ENCODE measurements at regions not wholly inside any gene's neighbourhood (a gene's known extent, or its start where the extent isn't known, plus 50 kb on each side); places are given as distances from the start of the nearest gene placed in this dataset.
"Not testable (repeated sequence)": the region's sequence is repeated elsewhere in the genome, so short reads cannot be mapped to it uniquely, and the experiment has no call there.

DNA sequence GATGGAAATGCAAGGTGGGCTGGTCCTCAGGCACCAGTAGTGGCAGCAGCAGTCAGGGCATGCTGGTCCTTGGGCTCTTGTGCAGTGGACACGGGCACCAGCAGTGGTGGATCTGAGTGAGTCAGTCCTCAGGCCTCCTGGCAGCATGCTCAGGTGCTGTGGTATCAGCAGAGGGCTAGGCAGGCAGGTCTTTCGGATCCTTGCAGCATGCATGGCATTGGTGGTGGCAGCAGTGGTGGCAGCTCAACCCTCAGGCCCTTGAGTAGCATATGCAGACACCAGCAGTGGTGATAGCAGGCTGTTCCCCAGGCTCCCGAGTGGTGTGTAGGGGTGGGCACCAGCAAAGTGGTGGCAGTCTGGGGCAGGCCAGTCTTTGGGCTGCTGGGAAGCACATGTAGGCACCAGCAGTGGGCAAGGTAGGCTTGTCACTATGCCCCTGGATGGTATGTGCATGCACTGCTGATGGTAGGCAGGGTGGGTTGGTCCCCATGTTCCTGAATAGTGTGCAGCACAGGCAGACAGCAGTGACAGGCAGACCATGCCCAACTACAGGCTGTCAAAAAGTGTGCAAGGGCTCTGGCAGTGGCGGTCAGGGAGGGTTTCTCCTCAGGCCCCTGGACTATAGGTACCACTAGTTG, 606.0 kb downstream of the ADCYAP1 start:
- Histone ChIP-seq H3K4me1 (ENCODE audit: low read length) (no peaks in the 10 kb centered on the region), H3K36me3 (replicated peaks; ENCODE audit: low read depth, low read length) (no peaks in the 10 kb centered on the region), H3K9me3 (ENCODE audit: insufficient read depth, low read length) (no peaks in the 10 kb centered on the region), H3K79me2 (ENCODE audit: low read length) (no peaks in the 10 kb centered on the region), H3K4me2 (ENCODE audit: low read length) (no peak overlapping the region), H3K27ac (ENCODE audit: low read length) (no peak overlapping the region), H3K27me3 (ENCODE audit: low read depth, low read length) (no peaks in the 10 kb centered on the region), H4K20me1 (ENCODE audit: insufficient read depth, low read length) (no peaks in the 10 kb centered on the region), H3K9ac (ENCODE audit: low read length) (no peak overlapping the region), H3K4me3 (ENCODE audit: low read length) (no peak overlapping the region), H2AFZ (ENCODE audit: low read depth, low read length) (no peak overlapping the region)
- no peak for TF ChIP-seq EZH2phosphoT487 (IDR thresholded peaks at IDR 0.05; ENCODE audit: low read depth)
- TF ChIP-seq, protein P1, sequence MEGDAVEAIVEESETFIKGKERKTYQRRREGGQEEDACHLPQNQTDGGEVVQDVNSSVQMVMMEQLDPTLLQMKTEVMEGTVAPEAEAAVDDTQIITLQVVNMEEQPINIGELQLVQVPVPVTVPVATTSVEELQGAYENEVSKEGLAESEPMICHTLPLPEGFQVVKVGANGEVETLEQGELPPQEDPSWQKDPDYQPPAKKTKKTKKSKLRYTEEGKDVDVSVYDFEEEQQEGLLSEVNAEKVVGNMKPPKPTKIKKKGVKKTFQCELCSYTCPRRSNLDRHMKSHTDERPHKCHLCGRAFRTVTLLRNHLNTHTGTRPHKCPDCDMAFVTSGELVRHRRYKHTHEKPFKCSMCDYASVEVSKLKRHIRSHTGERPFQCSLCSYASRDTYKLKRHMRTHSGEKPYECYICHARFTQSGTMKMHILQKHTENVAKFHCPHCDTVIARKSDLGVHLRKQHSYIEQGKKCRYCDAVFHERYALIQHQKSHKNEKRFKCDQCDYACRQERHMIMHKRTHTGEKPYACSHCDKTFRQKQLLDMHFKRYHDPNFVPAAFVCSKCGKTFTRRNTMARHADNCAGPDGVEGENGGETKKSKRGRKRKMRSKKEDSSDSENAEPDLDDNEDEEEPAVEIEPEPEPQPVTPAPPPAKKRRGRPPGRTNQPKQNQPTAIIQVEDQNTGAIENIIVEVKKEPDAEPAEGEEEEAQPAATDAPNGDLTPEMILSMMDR (IDR thresholded peaks at IDR 0.05; ENCODE audit: low read depth, low read length): no peak

DNA sequence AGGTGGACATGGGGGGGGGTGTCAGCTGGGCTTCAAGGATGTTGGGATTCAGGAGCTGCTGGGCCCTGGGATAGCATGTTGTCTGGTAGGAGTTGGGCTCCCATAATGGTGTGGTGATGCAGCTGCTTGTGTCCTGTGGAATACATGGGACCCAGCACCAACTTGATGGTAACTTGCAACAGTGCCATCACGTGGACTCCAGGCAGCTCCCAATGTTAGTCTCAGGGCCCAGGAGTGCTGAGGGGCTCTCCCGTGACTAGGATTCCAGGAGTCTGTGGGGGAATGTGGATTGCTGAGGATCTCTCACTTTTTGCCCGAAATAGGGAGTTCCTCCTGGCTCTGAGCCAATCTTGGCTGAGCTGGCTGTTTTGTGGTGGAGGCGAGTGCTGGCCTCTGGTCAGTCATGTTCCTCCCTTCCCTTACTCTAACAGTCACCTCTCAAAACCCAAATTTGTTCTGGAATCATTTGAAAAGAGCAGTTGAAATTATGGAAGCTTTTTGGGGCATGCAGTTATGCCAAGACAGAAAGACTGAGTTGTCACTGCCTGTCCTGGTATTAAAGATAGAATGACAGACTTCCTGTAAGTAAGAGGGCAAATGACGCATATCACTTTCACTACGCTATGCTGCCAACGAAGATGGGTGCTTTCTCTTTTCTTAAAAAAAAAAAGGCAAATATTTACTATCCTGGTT, 607.1 kb downstream of the ADCYAP1 start:
- Histone ChIP-seq H3K4me2 (ENCODE audit: low read length) (no peak overlapping the region), H3K9ac (ENCODE audit: low read length) (no peak overlapping the region), H3K4me3 (ENCODE audit: low read length) (no peak overlapping the region), H3K27me3 (ENCODE audit: low read depth, low read length) (no peaks in the 10 kb centered on the region), H3K4me1 (ENCODE audit: low read length) (no peaks in the 10 kb centered on the region), H3K27ac (ENCODE audit: low read length) (no peak overlapping the region), H3K79me2 (ENCODE audit: low read length) (no peaks in the 10 kb centered on the region), H2AFZ (ENCODE audit: low read depth, low read length) (no peak overlapping the region), H4K20me1 (ENCODE audit: insufficient read depth, low read length) (no peaks in the 10 kb centered on the region), H3K36me3 (replicated peaks; ENCODE audit: low read depth, low read length) (no peaks in the 10 kb centered on the region), H3K9me3 (ENCODE audit: insufficient read depth, low read length) (no peaks in the 10 kb centered on the region)
- TF ChIP-seq, protein P1 (IDR thresholded peaks at IDR 0.05; ENCODE audit: low read depth, low read length): no peak
- TF ChIP-seq EZH2phosphoT487 (IDR thresholded peaks at IDR 0.05; ENCODE audit: low read depth): no peak

DNA sequence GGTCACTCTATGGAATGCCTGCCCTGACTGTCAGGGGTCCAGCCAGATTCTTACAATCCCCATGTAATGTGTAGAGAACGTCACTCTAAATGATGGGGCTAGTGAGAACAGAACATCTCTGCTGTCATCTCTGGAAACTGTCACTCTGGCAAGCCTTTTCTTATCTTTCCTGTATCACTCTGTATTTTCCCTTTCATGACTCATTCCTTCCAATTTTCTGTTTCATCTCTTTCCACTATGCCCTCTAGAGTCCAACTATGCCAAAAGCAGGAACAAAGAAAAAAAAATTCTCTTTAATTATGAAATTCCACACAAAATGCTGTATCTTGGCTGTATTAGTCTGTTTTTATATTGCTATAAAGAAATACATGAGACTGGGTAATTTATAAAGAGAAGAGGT, 608.8 kb downstream of the ADCYAP1 start:
- Histone ChIP-seq H3K4me3 (ENCODE audit: low read length) (no peak overlapping the region), H3K36me3 (replicated peaks; ENCODE audit: low read depth, low read length) (no peaks in the 10 kb centered on the region), H2AFZ (ENCODE audit: low read depth, low read length) (no peak overlapping the region), H3K27me3 (ENCODE audit: low read depth, low read length) (no peaks in the 10 kb centered on the region), H3K4me2 (ENCODE audit: low read length) (no peak overlapping the region), H3K27ac (ENCODE audit: low read length) (no peak overlapping the region), H3K4me1 (ENCODE audit: low read length) (no peaks in the 10 kb centered on the region), H3K9me3 (ENCODE audit: insufficient read depth, low read length) (no peaks in the 10 kb centered on the region), H3K79me2 (ENCODE audit: low read length) (no peaks in the 10 kb centered on the region), H4K20me1 (ENCODE audit: insufficient read depth, low read length) (no peaks in the 10 kb centered on the region), H3K9ac (ENCODE audit: low read length) (no peak overlapping the region)
- no peak for TF ChIP-seq EZH2phosphoT487 (IDR thresholded peaks at IDR 0.05; ENCODE audit: low read depth)
- TF ChIP-seq, protein P1 (IDR thresholded peaks at IDR 0.05; ENCODE audit: low read depth, low read length): no peak

DNA sequence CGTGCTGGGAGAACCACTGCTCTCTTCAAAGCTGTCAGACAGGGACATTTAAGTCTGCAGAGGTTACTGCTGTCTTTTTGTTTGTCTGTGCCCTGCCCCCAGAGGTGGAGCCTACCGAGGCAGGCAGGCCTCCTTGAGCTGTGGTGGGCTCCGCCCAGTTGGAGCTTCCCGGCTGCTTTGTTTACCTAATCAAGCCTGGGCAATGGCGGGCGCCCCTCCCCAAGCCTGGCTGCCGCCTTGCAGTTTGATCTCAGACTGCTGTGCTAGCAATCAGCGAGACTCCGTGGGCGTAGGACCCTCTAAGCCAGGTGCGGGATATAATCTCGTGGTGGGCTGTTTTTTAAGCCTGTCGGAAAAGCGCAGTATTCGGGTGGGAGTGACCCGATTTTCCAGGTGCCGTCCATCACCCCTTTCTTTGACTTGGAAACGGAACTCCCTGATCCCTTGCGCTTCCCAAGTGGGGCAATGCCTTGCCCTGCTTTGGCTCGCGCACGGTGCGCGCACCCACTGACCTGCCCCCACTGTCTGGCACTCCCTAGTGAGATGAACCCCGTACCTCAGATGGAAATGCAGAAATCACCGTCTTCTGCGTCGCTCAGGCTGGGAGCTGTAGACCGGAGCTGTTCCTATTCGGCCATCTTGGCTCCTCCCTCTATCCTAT, 617.0 kb downstream of the ADCYAP1 start:
- not testable (repeated sequence) for H3K4me2 ChIP-seq (ENCODE audit: low read length); H3K27ac ChIP-seq (ENCODE audit: low read length); H3K79me2 ChIP-seq (ENCODE audit: low read length); H4K20me1 ChIP-seq (ENCODE audit: insufficient read depth, low read length); H3K27me3 ChIP-seq (ENCODE audit: low read depth, low read length); H3K4me1 ChIP-seq (ENCODE audit: low read length); H3K9ac ChIP-seq (ENCODE audit: low read length); H3K4me3 ChIP-seq (ENCODE audit: low read length); H3K36me3 ChIP-seq (replicated peaks; ENCODE audit: low read depth, low read length); H2AFZ ChIP-seq (ENCODE audit: low read depth, low read length); H3K9me3 ChIP-seq (ENCODE audit: insufficient read depth, low read length)

Data from OCI-LY3 (cell line).